ENCODE measurements at regions not wholly inside any gene's neighbourhood (a gene's known extent, or its start where the extent isn't known, plus 50 kb on each side); places are given as distances from the start of the nearest gene placed in this dataset.
"Not testable (repeated sequence)": the region's sequence is repeated elsewhere in the genome, so short reads cannot be mapped to it uniquely, and the experiment has no call there.

GRCh38 chr7:9919-10318 is 182.5 kb upstream of the FAM20C start:
- no CpG with 5 or more reads among the region's 1 CpG for WGBS (ENCODE audit: insufficient coverage)

DNA sequence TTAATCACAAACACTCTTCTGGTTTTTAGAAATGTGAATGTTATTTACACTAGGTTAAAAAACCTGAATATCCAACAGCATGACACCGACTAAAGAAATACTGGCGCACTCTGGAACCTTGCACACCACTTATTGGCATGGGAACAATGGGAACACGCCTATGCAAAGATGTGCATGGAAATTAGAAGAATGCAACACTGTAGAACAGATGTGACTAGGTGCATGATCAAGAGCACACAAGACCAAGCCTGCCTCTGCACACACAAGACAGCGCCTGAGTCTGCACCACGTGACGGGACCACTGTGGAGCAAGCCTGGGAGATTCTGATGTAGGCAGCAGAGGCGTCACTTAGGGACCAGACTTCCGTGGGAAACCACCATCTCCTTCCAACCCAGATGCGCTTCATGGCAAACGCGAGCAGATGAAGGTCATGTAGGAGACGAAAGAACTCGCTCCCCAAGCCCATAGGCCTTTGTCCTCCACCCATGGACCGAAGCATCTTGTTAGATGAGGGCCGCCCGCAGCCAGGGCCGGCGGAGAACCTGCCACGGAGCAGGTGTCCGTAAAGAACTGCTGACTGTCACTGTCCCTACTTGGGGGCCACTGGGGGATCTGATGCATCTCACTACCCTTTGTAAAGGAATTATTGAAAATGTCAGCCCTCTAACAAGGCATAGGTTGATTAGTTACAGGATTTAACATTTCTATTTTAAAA is 159.6 kb upstream of the FAM20C start:
- not testable (repeated sequence) for DNase-seq (ENCODE audit: low read depth in 4 of 6, low spot score in 6 of 6); H3K4me3 ChIP-seq (ENCODE audit: low read depth, low read length); H3K9me3 ChIP-seq (ENCODE audit: control insufficient read depth, insufficient read depth, low read length); H3K36me3 ChIP-seq (ENCODE audit: control insufficient read depth, insufficient read depth, low read length); H3K4me1 ChIP-seq (ENCODE audit: control insufficient read depth, insufficient read depth, low read length); H3K27ac ChIP-seq (ENCODE audit: low read depth, low read length); H3K27me3 ChIP-seq (ENCODE audit: control insufficient read depth, insufficient read depth, low read length)
- WGBS (ENCODE audit: insufficient coverage), result no CpG with 5 or more reads among the region's 20 CpGs

More at GRCh38 chr7:9919-10318, 182.5 kb upstream of the FAM20C start:
- not testable (repeated sequence) for H3K4me3 ChIP-seq (ENCODE audit: low read depth, low read length); H3K27me3 ChIP-seq (ENCODE audit: control insufficient read depth, insufficient read depth, low read length); DNase-seq (ENCODE audit: low read depth in 4 of 6, low spot score in 6 of 6); H3K36me3 ChIP-seq (ENCODE audit: control insufficient read depth, insufficient read depth, low read length); H3K27ac ChIP-seq (ENCODE audit: low read depth, low read length); H3K4me1 ChIP-seq (ENCODE audit: control insufficient read depth, insufficient read depth, low read length); H3K9me3 ChIP-seq (ENCODE audit: control insufficient read depth, insufficient read depth, low read length)

GRCh38 chr7:35121-35541 is 157.2 kb upstream of the FAM20C start:
- not testable (repeated sequence) for H3K9me3 ChIP-seq (ENCODE audit: control insufficient read depth, insufficient read depth, low read length); H3K4me1 ChIP-seq (ENCODE audit: control insufficient read depth, insufficient read depth, low read length); H3K36me3 ChIP-seq (ENCODE audit: control insufficient read depth, insufficient read depth, low read length); DNase-seq (ENCODE audit: low read depth in 4 of 6, low spot score in 6 of 6); H3K27me3 ChIP-seq (ENCODE audit: control insufficient read depth, insufficient read depth, low read length); H3K27ac ChIP-seq (ENCODE audit: low read depth, low read length); H3K4me3 ChIP-seq (ENCODE audit: low read depth, low read length)
- 87% methylated on average over 2 of the region's 9 CpGs for WGBS (ENCODE audit: insufficient coverage)

GRCh38 chr7:36539-36938 is 155.8 kb upstream of the FAM20C start:
- not testable (repeated sequence) for DNase-seq (ENCODE audit: low read depth in 4 of 6, low spot score in 6 of 6); H3K27me3 ChIP-seq (ENCODE audit: control insufficient read depth, insufficient read depth, low read length); H3K36me3 ChIP-seq (ENCODE audit: control insufficient read depth, insufficient read depth, low read length); H3K4me3 ChIP-seq (ENCODE audit: low read depth, low read length); H3K9me3 ChIP-seq (ENCODE audit: control insufficient read depth, insufficient read depth, low read length); H3K27ac ChIP-seq (ENCODE audit: low read depth, low read length)
- peaks cover 10% of the 10 kb centered on the region for H3K4me1 ChIP-seq (ENCODE audit: control insufficient read depth, insufficient read depth, low read length)
- no CpG with 5 or more reads among the region's 4 CpGs for WGBS (ENCODE audit: insufficient coverage)

DNA sequence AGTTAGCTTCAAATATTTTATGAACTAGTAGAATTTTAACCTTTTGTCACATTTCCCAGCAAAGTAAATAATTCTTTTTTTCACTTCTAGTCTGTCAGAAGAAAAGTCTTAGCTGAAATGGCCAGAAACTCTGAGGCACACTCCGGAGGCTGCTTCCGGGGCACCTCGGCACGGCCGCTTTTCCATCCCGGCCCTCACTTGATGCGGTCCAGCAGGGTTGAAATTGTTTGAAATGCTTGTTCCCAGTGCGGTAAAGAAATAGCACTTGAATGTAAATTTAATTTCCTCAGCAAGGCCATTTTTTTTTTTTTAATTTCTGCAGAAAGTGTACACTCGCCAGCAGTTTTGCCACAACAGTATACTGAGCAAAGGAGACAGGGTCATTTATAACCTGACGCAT is 154.7 kb upstream of the FAM20C start:
- H3K4me1 ChIP-seq (ENCODE audit: control insufficient read depth, insufficient read depth, low read length), result peaks cover 10% of the 10 kb centered on the region
- DNase-seq (ENCODE audit: low read depth in 4 of 6, low spot score in 6 of 6); H3K9me3 ChIP-seq (ENCODE audit: control insufficient read depth, insufficient read depth, low read length); H3K4me3 ChIP-seq (ENCODE audit: low read depth, low read length); H3K27ac ChIP-seq (ENCODE audit: low read depth, low read length); H3K27me3 ChIP-seq (ENCODE audit: control insufficient read depth, insufficient read depth, low read length); H3K36me3 ChIP-seq (ENCODE audit: control insufficient read depth, insufficient read depth, low read length): not testable (repeated sequence)
- no CpG with 5 or more reads among the region's 10 CpGs for WGBS (ENCODE audit: insufficient coverage)

DNA sequence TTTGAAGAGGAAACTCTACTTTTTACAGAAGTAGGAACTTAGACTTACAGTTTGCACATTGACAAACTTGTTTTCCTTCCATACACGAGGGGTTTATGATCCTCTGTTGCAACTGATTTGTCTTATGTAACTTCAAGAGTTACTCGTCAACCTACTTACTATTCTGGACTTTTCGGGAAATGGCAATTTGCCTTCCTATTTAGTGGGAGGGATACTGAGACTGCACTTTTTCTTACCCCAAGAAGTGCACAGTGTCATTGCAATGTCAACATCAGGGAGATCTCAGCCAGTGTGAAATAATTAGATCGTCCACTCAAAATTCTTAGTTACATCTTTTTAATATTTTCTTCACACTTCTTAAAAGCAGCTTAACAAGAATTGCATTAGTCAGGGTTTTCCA is 153.9 kb upstream of the FAM20C start:
- H3K4me1 ChIP-seq (ENCODE audit: control insufficient read depth, insufficient read depth, low read length), result peaks cover 10% of the 10 kb centered on the region
- not testable (repeated sequence) for H3K4me3 ChIP-seq (ENCODE audit: low read depth, low read length); H3K27ac ChIP-seq (ENCODE audit: low read depth, low read length); DNase-seq (ENCODE audit: low read depth in 4 of 6, low spot score in 6 of 6); H3K27me3 ChIP-seq (ENCODE audit: control insufficient read depth, insufficient read depth, low read length); H3K36me3 ChIP-seq (ENCODE audit: control insufficient read depth, insufficient read depth, low read length); H3K9me3 ChIP-seq (ENCODE audit: control insufficient read depth, insufficient read depth, low read length)
- WGBS (ENCODE audit: insufficient coverage), result no CpG with 5 or more reads among the region's 4 CpGs

DNA sequence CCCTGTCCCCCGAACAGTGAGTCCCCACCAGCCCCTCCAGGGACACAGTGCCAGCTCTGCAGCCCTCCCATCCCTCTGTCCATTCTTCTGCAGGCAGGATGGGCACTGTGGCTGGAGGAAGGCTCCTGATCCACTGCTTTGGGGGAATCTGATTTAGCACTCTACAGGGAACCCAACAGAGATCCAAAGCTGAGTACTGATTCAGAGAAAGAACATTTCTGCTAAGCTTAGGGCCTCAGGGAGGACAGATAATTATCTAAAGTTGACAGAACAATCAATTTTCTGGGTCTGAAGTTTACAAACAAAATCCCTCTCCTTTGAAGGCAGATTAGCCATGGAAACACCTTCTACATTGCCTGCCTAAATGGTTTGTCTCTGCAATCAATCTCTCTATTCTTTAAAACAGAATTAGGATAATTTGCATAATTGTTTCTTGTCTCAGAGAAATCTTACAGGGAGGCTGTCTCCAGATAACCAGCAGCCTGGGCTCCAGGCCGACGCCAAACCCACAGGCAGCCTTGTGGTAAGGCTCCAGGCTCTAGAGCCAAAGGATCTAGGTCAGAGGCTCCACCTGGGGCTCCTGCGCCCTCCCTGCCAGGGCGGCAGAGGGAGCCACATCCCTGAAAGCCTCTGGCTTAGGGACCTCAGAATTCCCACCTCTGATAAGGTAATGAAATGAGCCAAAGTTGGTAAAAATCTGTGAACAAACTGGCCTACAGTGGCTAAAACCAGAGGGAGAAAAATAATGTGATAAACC is 152.2 kb upstream of the FAM20C start:
- not testable (repeated sequence) for H3K27me3 ChIP-seq (ENCODE audit: control insufficient read depth, insufficient read depth, low read length); H3K4me3 ChIP-seq (ENCODE audit: low read depth, low read length); H3K36me3 ChIP-seq (ENCODE audit: control insufficient read depth, insufficient read depth, low read length); H3K27ac ChIP-seq (ENCODE audit: low read depth, low read length); DNase-seq (ENCODE audit: low read depth in 4 of 6, low spot score in 6 of 6); H3K9me3 ChIP-seq (ENCODE audit: control insufficient read depth, insufficient read depth, low read length)
- WGBS (ENCODE audit: insufficient coverage), result 23% methylated on average over 2 of the region's 5 CpGs
- H3K4me1 ChIP-seq (ENCODE audit: control insufficient read depth, insufficient read depth, low read length), result peaks cover 10% of the 10 kb centered on the region

- Histone ChIP-seq H3K4me1 (ENCODE audit: control insufficient read depth, insufficient read depth, low read length) (peaks cover 16% of the 10 kb centered on the region), H3K4me3 (ENCODE audit: low read depth, low read length) (no peak overlapping the region), H3K27me3 (ENCODE audit: control insufficient read depth, insufficient read depth, low read length) (peaks cover 2% of the 10 kb centered on the region), H3K36me3 (ENCODE audit: control insufficient read depth, insufficient read depth, low read length) (no peaks in the 10 kb centered on the region), H3K27ac (ENCODE audit: low read depth, low read length) (no peak overlapping the region), H3K9me3 (ENCODE audit: control insufficient read depth, insufficient read depth, low read length) (no peaks in the 10 kb centered on the region)
- DNase-seq (ENCODE audit: low read depth in 4 of 6, low spot score in 6 of 6), result no peak
- WGBS (ENCODE audit: insufficient coverage), result 75% methylated on average over 16 of the region's 16 CpGs
These were observed 151.3 kb upstream of the FAM20C start for GRCh38 chr7:40799-41750.

GRCh38 chr7:41917-42565 is 150.3 kb upstream of the FAM20C start:
- Histone ChIP-seq H3K4me3 (ENCODE audit: low read depth, low read length) (no peak overlapping the region), H3K4me1 (ENCODE audit: control insufficient read depth, insufficient read depth, low read length) (peaks cover 16% of the 10 kb centered on the region), H3K36me3 (ENCODE audit: control insufficient read depth, insufficient read depth, low read length) (no peaks in the 10 kb centered on the region), H3K27me3 (ENCODE audit: control insufficient read depth, insufficient read depth, low read length) (peaks cover 2% of the 10 kb centered on the region), H3K27ac (ENCODE audit: low read depth, low read length) (no peak overlapping the region), H3K9me3 (ENCODE audit: control insufficient read depth, insufficient read depth, low read length) (no peaks in the 10 kb centered on the region)
- DNase-seq (ENCODE audit: low read depth in 4 of 6, low spot score in 6 of 6), result no peak
- 73% methylated on average over 10 of the region's 10 CpGs for WGBS (ENCODE audit: insufficient coverage)
